NB4 (cell line): ENCODE measurements at regions not wholly inside any gene's neighbourhood (a gene's known extent, or its start where the extent isn't known, plus 50 kb on each side); places are given as distances from the start of the nearest gene placed in this dataset.

Source experiments
- CTCF ChIP-seq: IDR thresholded peaks from one replicate; pipeline ENCODE4 v1.5.1; 2012; ENCODE audit warnings: low read depth, low read length
- MAX ChIP-seq: IDR thresholded peaks from 2 replicates; pipeline ENCODE4 v1.6.1; 2011; ENCODE audit warnings: low read depth, low read length
- POLR2A ChIP-seq: IDR thresholded peaks from 2 replicates; pipeline ENCODE4 v1.6.1; 2011; ENCODE audit warnings: mild to moderate bottlenecking; ENCODE audit not compliant: insufficient read length; ENCODE audit errors: extremely low read depth

- TF ChIP-seq CTCF (no peak), POLR2A (no peak), MAX (no peak)
Measured at GRCh38 chr6:142651384-142651783, 293.6 kb downstream of the HIVEP2 start.
